GM21423 (cell line): ENCODE measurements at regions not wholly inside any gene's neighbourhood (a gene's known extent, or its start where the extent isn't known, plus 50 kb on each side); places are given as distances from the start of the nearest gene placed in this dataset.

Experiments used
- ATAC-seq: cut with Tn5 transposase; IDR thresholded peaks from one replicate; pipeline ENCODE4 v1.9.1; 2021; ENCODE audit warnings: mild to moderate bottlenecking, moderate library complexity; ENCODE audit not compliant: unreplicated experiment

DNA sequence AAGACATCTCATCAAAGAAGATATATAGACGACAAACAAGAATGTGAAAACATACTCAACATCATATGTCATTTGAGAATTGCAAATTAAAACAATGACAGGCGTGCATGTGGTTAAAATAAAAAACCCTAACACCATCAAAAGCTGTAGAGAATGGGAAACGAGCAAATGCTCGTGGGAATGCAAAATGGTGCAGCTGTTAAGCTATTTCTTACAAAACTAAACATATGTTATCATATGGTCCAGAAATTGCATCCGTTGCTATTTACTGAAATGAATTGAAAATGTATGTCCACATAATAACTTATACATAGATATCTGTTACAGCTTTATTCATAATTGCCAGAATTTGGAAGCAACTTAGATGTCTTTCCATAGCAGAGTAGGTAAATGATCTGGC lies 574.4 kb downstream of the TNS3 start:
- ATAC-seq = no peak

DNA sequence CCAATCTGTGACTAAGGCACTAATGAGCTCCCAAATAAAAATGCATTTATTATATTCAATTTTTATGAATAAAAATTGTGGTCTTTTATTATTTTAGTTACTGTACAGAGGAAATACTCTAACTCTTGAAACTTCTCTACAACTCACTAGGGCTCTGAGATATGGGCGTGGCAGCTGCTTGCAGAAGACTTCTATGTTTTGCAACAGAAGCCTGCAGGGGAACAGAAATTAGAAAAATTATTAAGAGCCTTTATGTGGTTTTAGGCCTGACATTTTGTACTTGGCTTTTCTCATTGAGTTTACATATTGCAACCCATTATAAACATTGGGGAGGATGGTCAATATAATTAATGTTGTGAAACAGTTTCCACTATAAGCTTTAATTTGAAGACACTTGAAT lies 581.4 kb downstream of the TNS3 start:
- no peak for ATAC-seq

DNA sequence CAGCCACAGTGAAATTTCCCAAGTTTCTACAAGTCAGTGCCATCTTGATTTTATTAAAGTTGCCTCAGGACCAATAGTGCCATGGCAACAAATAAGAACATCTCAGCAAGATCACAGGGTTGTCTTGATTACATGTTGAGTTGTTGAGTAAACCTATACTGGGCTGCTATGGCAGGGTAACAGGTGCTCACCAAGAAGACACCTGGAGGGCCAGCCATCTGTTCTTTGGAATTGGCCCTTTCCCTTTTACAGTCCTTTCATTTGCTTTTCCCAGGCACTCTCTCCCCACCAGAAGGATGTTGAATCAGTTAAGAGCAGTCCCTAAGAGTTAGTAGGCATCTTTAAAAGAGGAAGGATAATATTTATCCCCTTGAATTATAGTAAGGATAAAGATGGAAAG lies 582.0 kb downstream of the TNS3 start:
- ATAC-seq = no peak

DNA sequence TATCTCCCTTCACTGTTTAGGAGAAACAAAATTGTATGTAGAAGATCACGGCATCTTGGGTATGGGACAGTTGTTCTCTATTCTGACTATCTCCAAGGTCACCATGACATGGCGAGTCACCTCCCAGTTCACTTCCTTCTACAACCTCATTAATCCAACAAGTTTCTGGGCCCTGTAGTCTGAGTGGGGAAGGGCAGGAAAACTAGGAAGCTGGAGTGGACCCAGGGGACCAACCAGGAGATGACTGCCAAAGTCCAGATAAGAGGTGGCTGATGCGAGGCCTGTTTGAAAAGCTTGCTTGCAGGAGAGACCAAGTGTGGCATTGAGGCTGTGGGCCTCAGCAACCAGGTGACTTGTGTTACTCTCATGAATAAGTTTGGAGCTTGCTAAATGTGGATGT lies 584.9 kb downstream of the TNS3 start:
- ATAC-seq = no peak

DNA sequence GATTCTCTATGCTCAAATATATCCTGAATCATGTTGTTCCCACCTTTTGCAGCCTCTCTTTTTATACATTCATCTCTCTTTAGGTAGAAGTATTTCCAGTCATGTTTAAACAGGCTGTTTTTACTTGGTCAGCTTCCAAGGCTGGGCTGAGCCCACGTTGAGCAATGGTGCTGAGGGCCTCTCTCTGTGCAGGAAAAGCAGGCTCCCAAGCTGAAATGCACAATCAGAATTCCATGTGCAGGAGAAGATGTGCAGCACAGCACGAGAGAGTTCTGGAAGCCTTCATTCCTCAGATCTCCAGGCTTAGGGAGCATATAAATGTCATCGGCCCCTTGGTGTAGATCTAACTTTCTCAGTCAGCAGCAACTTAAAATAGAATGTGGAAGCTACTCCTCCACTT lies 588.5 kb downstream of the TNS3 start:
- no peak for ATAC-seq

DNA sequence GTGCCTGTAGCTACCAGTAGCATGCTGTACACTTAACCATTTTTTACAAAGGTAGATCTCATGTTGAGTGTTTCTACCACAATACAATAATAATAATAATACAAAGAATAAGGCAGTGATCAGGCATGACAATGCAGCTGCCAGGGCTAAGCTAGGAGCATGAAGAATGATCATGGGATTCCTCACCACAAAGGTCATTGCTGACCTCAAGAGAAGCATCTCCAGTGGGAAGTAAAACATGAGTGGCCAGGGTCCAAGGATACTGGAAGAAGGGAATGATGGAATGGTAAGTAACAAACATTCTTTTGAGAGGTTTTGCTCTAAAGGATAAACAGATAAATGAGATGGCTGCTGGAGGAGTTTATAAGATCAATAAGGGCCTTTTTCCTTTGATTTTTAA lies 591.1 kb downstream of the TNS3 start:
- no peak for ATAC-seq

DNA sequence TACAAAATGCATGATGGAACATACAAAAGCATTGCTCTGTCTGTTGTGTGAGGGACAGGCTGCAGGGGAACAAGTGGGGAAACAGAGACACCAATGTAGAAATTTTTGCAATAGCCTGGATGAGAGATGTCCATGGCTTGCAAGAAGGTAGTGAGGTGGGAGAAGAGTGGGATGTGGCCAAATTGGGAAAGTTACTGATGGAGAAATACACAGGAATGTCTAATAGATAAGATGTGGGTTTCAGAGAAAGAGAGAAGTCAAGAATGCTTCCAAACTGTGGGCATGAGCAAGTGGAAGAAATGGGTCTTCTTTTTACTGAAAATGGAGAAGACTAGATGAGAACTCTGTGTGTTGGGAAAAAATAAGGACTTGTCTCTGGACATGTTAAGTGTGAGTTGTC lies 592.7 kb downstream of the TNS3 start:
- no peak for ATAC-seq

DNA sequence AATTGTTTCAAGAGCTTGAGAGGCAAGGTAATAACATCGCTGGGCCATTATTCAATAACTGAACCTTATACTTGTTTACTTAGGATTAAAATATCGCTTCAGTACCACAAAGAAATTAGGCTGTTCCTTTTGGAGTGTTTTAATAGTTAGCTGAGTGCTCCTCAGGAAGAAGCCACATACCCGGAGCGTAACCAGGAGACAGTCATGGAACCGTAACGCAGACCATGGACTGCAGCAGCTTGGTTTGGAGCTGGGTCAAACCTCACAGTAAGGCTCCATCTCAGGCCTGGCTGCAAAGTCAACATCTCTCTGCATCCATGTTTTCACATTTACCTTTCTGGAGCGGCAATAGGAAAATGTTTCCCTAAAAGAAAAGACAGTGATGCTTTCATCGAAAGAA lies 599.0 kb downstream of the TNS3 start:
- no peak for ATAC-seq

DNA sequence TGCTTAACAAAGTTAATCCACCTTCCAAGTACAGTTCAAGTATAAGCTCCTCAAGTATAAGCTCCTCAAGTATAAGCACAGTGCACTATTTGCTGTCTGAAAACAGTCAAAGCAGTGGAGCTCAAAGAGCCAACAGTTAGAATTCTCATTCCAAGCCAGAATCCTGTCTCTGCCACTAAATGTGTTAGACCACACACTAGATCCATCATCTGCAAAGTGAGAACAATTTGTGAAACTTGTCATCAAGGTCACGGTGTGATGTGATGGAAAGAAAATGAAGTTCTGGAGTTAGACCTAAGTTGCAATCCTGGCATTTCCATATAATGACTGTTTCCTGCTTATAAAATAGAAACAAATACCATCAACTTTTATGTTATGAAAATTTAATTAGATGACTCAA lies 602.5 kb downstream of the TNS3 start:
- no peak for ATAC-seq

DNA sequence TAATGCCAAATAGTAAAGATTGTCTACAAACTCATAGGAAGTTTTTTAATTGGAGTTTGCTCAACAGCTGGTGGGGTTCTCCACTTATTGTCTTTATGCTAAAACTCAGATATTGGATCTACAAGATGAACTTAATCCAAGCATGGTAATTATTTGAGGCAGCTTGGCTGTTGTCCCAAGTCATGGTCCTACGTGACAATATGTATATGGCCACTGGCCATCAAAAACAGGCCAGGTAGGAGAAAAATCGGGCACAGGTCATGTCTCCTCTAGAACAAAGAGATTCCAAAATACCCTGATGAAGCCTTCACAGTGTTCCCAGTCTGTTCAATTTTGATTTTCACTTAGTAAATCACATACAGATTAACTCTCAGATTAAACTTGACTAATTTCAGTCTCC lies 606.4 kb downstream of the TNS3 start:
- no peak for ATAC-seq

DNA sequence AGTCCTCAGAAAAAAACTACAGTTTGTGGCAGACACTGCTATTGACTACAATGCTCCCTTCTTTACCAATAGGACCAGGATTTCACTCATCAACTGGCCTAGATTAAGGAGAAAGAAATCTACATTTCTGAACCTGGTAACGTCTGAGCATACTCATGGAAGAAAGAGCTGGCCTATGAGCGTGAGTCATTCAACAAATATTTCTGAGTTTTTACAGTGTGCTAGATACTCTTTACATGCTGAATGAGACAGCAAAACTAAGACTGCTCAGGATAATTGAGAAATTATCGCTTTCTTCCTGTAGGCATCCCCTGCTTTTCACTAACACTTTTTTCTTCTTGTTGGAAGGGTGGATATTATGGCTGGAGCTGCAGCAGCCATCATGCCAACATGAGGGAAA lies 609.7 kb downstream of the TNS3 start:
- no peak for ATAC-seq

DNA sequence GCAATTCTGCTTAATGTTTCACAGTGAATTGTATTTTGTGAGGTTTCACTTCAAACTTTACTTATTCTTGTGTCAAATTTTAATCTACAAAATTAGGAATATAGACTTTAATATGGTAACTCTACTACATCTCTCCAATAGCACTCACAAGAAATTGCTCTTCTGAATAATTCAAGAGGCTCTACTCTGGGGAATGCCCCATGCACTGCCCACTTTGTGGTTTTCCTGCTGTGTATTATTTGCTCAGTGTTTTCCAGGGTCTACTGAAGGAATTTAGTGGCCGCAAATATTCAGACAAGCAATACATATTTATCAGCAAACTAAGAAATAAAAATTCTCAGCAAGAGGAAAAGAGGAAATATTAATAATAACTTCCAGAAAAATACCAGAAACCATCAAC lies 611.4 kb downstream of the TNS3 start:
- ATAC-seq = no peak

DNA sequence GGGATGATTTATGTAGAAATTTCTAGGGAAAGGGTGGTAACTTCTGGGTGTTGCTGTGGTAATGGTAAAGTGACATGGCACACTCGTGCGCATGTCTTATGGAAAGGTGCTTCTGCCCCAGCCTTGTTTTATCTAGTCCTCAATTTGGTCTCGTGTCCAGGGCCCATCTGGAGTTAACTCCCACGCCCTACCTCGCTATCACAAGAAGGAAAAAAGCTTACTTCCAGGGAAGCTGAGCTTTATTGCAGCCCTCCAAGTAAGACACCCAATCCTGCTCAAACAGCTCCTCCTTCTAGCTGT lies 611.8 kb downstream of the TNS3 start:
- no peak for ATAC-seq

DNA sequence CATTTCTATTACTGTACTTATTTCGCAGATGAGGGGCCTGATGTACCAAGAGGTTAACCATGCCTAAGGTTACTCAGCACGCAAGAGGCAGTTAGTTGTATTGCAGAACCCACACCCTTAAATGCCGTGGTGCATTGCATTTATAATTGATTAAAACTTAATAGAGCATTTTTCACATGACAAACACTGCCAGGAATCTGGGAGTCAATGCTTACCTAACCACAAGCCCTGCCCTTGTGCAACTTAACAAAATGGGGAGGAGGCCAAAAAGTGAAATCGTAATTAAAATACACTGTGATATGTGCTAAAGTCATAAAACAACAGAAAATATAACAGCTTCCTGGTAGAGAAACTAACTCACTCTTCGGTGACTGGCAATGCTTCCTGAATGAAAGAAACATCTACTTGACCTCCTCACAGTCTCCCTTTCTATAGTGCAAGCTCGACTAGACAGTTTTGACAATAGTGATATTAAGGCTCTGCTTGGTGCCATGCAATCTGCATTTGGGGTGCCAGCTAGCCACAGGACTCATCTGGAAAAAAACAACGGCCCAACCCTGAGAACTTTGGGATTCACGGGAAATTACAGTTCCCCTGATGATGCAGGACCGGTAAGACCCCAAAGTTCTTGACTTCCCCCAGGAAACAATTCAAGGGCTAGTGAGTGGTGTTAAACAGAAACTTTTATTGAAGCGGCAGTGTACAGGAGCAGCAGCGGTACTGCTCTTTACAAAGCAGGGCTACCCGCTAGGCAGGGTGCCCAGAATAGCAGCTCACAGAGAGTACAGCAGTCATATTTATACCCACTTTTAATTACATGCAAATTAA lies 612.4 kb downstream of the TNS3 start:
- no peak for ATAC-seq

DNA sequence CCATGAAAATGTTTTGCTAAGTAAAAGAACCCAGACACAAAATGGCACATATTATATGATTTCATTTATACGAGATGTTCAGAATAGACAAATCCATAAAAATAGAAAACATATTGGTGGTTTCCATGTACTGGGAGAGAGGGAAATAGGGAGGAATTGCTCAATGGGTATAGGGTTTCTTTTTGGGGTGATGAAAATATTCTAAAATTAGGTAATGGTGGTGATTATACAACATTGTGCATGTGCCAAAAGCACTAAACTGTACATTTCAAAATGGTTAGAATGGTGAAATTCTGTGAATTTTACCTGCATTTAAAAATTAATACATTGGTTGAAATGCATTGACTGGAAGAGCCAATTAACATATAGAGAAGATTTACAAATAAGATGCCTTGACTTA lies 613.9 kb downstream of the TNS3 start:
- ATAC-seq = no peak

DNA sequence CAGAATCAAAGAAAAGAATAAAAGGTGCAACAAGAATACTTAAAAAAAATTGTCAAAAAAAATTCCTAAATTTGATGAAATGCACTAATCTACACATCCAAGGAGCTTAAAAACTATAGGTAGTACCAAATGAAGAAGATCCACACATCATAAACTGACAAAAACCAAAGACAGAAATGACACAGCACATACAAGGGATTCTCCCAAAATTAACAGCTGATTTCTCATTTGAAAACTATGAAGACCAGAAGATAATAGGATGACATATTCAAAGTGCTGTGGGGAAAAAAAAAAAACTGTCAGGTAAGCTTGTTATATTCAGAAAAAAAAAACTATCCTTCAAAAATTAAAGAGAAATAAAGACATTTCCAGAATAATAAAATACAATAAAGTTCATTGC lies 618.2 kb downstream of the TNS3 start:
- no peak for ATAC-seq

DNA sequence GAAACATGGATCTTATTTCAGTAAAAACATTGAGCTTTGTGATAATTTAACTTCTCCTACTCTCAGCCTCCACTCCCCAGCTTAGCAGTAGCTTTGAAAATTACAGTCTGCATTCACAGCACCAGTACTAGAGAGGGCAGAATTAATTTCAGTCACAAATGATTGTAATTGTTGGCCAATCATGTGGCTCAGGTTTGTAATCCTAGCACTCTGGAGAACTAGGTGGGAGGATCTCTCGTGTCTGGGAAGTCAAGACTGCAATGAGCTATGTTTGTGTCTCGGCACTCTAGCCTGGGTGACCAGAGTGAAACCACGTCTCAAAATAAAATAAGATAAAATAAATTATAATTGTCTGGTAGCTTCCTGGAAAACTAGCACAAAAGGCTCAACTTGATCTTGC lies 620.9 kb downstream of the TNS3 start:
- ATAC-seq = no peak

DNA sequence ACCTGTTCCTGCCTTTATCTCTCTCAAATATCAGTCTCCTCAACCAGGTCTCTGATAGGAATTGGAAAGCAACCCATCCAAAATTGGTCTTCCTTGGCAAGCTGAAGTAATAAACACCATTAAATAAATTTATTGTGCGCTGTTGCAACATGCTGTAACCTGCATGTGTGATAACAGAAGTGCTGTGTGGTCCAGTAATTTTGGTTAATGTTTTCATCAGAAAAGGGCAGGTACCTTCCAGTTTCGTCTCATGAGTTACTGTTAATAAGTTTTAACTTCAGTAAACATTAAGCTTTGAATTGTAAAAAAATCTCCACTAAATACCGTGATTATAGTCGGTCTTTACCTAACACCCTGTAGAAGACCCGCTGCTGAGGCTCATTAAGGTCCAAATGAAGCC lies 624.7 kb downstream of the TNS3 start:
- no peak for ATAC-seq

DNA sequence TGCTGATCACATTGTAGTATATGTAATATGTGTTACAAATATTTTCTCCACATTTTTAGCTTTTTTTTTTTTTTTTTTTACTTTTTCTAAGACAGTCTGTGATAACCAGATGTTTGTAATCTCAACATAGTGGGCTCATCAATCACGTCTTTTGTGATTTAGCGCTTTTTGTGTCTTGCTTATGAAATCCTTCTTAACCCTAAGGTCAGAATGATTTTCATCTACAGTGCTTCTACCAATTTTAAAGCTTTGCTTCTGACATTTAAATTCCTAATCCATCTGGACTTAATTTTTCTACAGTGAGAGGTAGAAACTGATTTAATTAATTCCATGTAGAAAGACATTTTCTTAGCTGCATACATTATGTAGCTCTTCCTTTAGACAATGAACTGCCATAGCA lies 626.4 kb downstream of the TNS3 start:
- ATAC-seq = no peak

DNA sequence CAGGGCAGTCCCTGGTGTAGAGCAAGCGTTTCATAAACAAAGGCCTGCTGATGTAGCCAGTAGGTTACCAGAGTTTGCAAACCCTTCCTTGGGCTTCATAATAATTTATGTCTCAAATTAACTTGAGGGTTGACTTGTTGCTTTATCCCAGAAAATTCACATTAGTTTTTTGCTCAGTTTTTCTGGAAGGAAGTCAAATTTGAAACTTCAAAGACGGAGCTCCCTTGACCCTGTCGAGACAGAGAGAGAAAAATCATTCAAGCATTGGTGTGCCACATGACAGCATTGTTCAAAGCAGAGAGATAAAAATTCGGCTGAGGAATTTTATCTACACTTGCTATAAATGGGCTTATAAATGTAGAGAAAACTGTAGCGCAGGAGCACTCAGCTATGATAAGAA lies 627.7 kb downstream of the TNS3 start:
- no peak for ATAC-seq

DNA sequence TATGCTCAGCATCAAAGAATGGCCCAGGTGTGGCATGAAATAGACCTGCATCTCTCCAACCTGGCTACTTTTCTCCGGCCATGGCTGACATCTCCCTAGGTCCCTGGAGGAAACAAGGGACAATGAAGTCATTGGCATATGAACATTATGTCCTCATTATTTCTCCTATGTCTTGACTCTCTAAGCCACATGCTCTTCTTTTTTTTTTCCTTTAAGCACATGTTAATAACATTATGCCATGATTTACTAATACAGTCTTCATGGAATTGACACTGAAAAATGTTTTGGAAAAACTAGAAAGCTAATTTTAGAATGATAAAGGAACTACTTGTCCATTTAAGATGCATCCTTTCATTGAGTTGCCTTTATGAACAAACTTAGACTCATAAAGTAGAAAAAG lies 628.9 kb downstream of the TNS3 start:
- ATAC-seq = no peak

DNA sequence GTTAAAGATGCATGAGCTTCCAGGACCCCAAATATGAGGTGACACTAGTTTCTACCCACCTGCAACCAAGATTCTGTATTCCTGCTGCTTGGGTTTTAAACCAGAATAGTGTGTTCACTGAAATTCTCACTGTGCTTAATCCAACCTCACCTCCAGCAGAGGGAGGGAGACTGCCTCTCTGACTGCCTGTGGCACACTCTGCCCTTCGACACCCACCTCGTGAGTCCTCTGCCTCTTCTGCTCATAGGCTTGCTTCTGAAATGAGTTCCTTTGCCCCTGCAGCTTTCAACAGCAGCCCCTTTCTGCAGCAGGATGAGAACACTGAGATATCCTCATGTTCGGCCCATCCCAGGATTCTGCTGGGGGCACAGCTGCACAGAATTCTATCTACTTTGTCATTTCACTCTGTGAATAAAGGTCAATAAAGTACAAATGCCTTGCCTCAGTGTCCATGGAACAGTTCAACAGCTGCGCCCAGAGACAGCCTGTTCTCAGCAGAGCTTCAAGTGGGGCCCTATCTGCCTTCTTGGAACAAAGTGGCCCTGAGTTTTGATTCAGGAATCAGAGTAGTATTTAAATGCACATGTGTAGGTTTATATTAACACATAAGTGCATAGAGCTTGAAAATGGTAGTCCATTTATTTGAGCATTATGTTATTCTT lies 632.5 kb downstream of the TNS3 start:
- ATAC-seq = no peak

DNA sequence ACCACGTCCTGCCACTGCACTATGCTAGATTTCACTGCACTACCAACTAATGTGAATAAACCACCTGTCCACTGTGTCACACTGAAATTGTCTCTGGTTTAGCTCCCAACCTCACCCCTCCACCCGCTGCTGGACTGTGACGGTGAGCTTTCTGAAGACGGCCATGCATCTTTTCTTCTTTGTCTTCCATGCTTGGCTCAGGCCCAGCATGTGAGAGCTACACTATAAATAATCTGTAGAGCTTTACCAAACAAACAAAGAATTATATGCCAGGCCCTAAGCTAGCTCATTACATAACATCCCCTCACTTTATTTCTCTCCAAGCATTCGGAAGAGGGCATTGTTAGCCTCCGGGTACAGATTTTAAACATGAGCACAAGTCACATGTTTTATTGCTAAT lies 633.2 kb downstream of the TNS3 start:
- ATAC-seq = no peak
